ENCODE measurements at regions not wholly inside any gene's neighbourhood (a gene's known extent, or its start where the extent isn't known, plus 50 kb on each side); places are given as distances from the start of the nearest gene placed in this dataset.

DNA sequence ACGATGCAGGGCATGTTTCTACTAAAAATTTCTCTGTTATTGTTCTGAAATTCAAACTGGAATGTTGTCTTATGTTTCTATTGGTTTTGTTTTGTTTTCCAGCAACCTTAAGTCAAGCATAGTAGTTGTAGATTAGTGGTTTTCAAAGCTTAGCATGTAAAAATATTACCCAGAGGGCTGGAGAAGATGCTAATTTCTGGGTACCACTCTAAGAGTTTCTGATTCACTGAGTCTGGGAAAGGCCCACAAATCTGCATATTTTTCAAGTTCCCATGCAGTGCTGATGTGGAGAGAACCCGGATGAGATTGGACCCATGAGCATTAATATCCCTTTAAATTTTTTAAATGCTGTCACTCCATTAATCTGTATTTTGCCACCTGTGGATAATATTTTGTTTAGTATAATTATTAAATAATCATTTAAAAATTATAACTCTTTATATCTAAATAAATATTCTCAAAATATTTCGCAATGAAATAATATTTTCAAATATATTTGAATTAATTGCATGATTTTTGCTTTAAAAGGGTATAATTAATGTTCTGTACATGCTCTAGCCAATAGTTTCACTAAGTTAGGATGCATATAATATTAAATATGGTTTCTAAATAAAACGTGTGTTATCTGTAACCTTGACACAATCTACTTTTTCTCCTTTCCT lies 1274.7 kb upstream of the CADM2 start:
- H3K4me3 ChIP-seq (ENCODE audit: low read depth, low read length), result no peak overlapping the region
- no peaks in the 10 kb centered on the region for H3K27me3 ChIP-seq (ENCODE audit: control insufficient read depth, insufficient read depth, low read length)
- TF ChIP-seq, protein P1, sequence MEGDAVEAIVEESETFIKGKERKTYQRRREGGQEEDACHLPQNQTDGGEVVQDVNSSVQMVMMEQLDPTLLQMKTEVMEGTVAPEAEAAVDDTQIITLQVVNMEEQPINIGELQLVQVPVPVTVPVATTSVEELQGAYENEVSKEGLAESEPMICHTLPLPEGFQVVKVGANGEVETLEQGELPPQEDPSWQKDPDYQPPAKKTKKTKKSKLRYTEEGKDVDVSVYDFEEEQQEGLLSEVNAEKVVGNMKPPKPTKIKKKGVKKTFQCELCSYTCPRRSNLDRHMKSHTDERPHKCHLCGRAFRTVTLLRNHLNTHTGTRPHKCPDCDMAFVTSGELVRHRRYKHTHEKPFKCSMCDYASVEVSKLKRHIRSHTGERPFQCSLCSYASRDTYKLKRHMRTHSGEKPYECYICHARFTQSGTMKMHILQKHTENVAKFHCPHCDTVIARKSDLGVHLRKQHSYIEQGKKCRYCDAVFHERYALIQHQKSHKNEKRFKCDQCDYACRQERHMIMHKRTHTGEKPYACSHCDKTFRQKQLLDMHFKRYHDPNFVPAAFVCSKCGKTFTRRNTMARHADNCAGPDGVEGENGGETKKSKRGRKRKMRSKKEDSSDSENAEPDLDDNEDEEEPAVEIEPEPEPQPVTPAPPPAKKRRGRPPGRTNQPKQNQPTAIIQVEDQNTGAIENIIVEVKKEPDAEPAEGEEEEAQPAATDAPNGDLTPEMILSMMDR (IDR thresholded peaks at IDR 0.05; ENCODE audit: insufficient read depth, low read length, poor library complexity, severe bottlenecking), result no peak
- DNase-seq (ENCODE audit: low read depth), result no peak
- no peaks in the 10 kb centered on the region for H3K36me3 ChIP-seq (ENCODE audit: control insufficient read depth, insufficient read depth, low read length)

DNA sequence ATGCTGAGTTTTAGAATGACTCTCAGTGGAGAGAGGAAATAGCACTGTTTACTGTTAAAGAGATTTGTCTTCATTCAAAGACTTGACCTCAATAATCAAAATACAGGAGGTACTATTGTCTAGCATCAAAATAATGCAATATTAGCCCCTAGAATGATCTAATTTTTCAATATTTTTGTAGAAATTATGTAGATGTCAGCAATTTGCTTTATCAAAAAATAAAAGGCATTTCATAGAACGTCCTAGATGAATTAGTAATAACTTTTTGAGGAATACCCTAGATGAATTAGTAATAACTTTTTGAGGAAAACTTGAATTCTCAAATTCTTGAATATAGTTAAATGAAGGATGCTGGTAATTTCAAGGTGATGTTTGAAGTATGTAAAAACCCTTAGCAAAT lies 1252.1 kb upstream of the CADM2 start:
- H3K4me3 ChIP-seq (ENCODE audit: low read depth, low read length), result no peak overlapping the region
- no peaks in the 10 kb centered on the region for H3K27me3 ChIP-seq (ENCODE audit: control insufficient read depth, insufficient read depth, low read length)
- TF ChIP-seq, protein P1 (IDR thresholded peaks at IDR 0.05; ENCODE audit: insufficient read depth, low read length, poor library complexity, severe bottlenecking), result no peak
- no peak for DNase-seq (ENCODE audit: low read depth)
- H3K36me3 ChIP-seq (ENCODE audit: control insufficient read depth, insufficient read depth, low read length), result no peaks in the 10 kb centered on the region

DNA sequence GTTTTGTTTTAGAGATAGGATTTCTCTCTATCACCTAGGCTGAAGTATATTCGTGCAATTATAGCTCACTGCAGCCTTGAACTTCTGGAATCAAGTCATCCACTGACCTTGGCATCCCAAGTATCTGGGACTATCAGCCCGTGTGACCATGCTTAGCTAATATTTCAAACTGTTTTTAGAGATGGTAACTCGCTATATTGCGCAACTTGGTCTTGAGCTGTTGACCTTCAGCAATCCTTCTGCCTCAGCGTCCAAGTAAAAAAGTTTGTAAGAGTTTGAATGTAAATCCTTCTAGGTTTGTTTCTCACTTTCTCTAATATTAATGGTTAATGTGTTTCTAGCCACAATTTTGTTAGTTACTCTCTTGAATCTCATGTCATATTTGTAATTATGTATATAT lies 1243.5 kb upstream of the CADM2 start:
- TF ChIP-seq, protein P1 (IDR thresholded peaks at IDR 0.05; ENCODE audit: insufficient read depth, low read length, poor library complexity, severe bottlenecking), result no peak
- H3K27me3 ChIP-seq (ENCODE audit: control insufficient read depth, insufficient read depth, low read length), result no peaks in the 10 kb centered on the region
- H3K36me3 ChIP-seq (ENCODE audit: control insufficient read depth, insufficient read depth, low read length), result no peaks in the 10 kb centered on the region
- DNase-seq (ENCODE audit: low read depth), result no peak
- no peak overlapping the region for H3K4me3 ChIP-seq (ENCODE audit: low read depth, low read length)

DNA sequence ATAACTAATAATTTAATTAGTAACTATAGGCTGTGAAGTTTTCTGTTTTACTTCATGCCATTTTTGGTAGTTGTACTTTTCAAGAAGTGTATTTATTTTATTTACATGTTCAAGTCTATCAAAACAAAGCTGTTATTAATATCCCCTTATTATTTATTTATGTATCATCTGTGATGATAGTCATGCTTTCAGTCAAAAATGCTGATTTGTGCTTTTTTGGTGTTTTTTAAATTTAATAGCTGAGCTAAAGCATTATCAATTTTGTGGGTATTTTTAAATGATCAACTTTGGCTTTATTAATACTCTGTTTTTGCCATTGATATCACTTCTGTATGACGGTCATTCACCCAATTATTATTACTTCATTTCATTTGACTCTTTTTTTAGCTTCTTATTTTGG lies 1229.2 kb upstream of the CADM2 start:
- TF ChIP-seq, protein P1 (IDR thresholded peaks at IDR 0.05; ENCODE audit: insufficient read depth, low read length, poor library complexity, severe bottlenecking), result no peak
- H3K4me3 ChIP-seq (ENCODE audit: low read depth, low read length), result no peak overlapping the region
- H3K36me3 ChIP-seq (ENCODE audit: control insufficient read depth, insufficient read depth, low read length), result no peaks in the 10 kb centered on the region
- H3K27me3 ChIP-seq (ENCODE audit: control insufficient read depth, insufficient read depth, low read length), result no peaks in the 10 kb centered on the region
- DNase-seq (ENCODE audit: low read depth), result no peak

DNA sequence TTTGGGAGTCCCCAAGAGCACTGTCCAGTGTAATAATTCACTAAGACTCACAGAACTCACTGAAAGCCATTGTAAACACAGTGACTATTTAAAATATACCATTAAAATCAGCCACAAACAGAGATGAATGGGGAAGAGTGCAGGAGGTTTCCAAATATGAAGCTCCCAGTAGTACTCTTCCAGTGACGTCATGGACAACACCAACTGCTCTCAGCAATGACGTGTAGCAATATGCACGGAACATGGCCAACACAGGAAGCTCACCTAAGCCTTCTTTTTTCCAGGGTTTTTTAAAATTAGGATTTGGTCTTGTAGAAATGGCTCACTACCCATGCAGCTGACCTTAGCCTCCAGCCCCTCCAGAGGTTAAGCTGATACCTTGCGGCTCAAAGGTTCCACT lies 1224.1 kb upstream of the CADM2 start:
- Histone ChIP-seq H3K4me3 (ENCODE audit: low read depth, low read length) (no peak overlapping the region), H3K36me3 (ENCODE audit: control insufficient read depth, insufficient read depth, low read length) (no peaks in the 10 kb centered on the region), H3K27me3 (ENCODE audit: control insufficient read depth, insufficient read depth, low read length) (no peaks in the 10 kb centered on the region)
- TF ChIP-seq, protein P1 (IDR thresholded peaks at IDR 0.05; ENCODE audit: insufficient read depth, low read length, poor library complexity, severe bottlenecking), result no peak
- DNase-seq (ENCODE audit: low read depth), result no peak

DNA sequence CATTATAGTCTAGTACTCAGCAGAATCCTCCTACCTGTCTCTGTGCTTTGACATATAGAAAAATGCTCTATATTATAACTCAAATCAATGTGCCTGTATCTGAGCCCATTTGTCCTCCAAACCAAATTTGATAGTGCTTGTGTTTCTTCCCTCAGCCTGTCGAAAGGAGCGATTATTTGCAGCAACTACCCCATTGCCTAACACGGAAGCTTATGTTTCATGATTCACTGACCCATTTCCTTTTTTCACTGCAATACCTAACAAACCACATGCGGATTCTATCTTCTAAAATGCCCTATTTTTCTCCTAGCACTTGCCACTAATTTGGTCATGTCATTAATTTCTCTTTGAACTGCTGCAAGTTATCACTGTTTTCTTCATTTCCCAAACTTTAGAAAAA lies 1220.6 kb upstream of the CADM2 start:
- no peak overlapping the region for H3K4me3 ChIP-seq (ENCODE audit: low read depth, low read length)
- no peaks in the 10 kb centered on the region for H3K27me3 ChIP-seq (ENCODE audit: control insufficient read depth, insufficient read depth, low read length)
- DNase-seq (ENCODE audit: low read depth), result no peak
- TF ChIP-seq, protein P1 (IDR thresholded peaks at IDR 0.05; ENCODE audit: insufficient read depth, low read length, poor library complexity, severe bottlenecking), result no peak
- H3K36me3 ChIP-seq (ENCODE audit: control insufficient read depth, insufficient read depth, low read length), result no peaks in the 10 kb centered on the region

Measured in kidney epithelial cell (primary cell).